ENCODE measurements at regions not wholly inside any gene's neighbourhood (a gene's known extent, or its start where the extent isn't known, plus 50 kb on each side); places are given as distances from the start of the nearest gene placed in this dataset.
"Not testable (repeated sequence)": the region's sequence is repeated elsewhere in the genome, so short reads cannot be mapped to it uniquely, and the experiment has no call there.

- TF ChIP-seq CTCF, POLR2A (IDR thresholded peaks at IDR 0.05): not testable (repeated sequence)
Observed at GRCh38 chr6:158881276-158881675, 62.1 kb upstream of the EZR start.
